Endothelial cell of hepatic sinusoid (primary cell): ENCODE measurements at regions not wholly inside any gene's neighbourhood (a gene's known extent, or its start where the extent isn't known, plus 50 kb on each side); places are given as distances from the start of the nearest gene placed in this dataset.
"Not testable (repeated sequence)": the region's sequence is repeated elsewhere in the genome, so short reads cannot be mapped to it uniquely, and the experiment has no call there.

ENCODE experiments used
- in situ Hi-C: cut with HindIII; loops from 2 replicates; pipeline ENCODE4 v1.10.0; 2017; ENCODE audit warnings: low sequenced_read_pairs

DNA sequence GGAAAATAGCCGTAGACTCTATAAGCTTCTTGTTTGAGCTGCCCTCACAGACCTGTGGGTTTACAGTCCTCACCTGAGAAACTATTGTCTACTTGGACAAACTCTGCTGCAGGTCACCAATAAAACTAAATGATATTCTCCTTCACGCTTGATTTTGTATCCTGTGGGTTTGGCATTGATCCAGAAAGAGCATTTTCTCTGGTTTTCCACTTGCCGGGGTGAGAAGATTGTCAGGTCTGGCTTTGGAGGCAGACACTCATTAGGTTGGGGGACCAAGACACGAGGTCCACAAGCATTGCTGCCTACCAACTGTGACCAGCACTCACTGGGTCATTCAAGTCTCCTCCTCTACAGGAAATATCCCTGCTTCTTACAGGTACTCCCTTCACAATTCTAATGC is 68.5 kb downstream of the CDC14C start:
- in situ Hi-C loops = no loop called here

DNA sequence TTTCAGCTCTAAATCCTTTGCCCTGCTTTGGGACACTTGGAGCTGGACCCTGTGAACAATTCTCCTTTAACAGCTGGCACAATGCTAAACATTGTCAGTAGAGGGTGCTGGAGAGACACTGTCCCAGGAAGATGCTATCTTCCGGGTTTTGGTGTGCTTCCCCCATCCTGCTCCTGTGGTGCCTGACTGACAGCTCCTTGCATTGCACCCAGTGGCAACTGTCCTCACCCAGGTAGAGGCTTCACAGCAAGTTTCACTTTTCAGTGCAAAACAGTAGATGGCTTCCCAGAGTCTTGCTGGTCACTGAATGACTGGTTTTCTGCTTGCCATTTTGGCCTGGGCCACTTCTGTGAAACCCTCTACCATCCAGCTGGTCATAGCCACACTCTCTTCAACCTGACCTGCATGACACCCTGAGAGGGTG is 77.3 kb downstream of the CDC14C start:
- in situ Hi-C loops = no loop called here

DNA sequence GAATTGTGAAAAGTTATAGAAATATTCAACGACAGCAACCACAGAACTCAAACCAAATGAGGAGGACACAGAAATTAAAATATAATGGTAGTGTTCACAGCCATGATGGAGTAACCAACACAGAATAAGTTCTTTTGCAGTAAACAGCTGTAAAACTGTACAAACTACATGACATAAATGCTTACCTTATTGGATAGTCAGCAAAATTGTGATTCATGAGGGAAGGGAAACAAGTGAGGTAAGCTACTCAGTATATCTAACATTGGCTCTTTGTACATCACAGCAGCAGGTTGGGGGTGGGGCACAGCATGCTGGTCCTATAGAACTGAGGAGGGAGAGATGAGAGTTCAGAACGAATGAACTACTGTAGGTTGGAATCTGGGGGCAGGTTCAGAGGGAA is 86.4 kb downstream of the CDC14C start:
- in situ Hi-C loops = no loop called here

DNA sequence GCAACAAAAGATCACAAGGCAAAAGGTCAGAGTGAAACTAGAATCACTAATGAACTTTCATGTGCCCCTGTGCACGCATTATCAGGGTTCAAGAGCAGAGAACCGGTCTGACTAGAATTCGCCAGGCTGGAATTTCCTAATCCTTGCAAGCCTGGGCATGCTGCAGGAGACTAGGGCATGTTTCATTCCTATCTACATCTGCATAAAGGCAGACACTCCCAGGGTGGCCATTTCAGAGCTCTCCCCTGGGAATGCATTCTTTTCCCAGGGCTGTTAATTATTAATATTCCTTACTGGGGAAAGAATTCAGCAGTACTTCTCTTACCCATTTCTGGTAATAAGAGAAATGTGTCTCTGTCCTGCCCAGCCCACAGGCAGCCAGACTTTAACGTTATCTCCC is 90.5 kb downstream of the CDC14C start:
- in situ Hi-C loops = loop anchor here (5.0 kb wide), 1 partner anchor 58 kb away; no protein-coding TSS in a partner anchor

DNA sequence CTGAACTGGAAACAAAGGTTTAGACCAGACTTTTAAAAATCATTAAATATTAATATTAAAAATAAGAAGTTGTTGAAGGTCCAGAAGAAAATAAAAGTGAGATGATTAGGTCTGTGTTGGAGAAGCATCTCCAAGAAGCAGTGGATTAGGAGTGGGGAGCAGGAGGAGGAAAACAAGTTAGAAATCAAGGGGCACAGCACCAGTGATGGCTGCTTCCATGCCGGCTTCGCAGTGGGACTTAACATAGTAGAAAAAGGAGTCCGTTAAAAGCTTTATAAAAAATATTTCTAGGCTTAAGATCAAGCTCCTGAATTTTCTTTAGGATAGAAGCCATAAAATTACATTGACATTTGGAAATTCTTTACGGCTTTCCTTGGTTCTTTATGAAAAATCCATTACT is 95.8 kb downstream of the CDC14C start:
- in situ Hi-C loops = no loop called here

DNA sequence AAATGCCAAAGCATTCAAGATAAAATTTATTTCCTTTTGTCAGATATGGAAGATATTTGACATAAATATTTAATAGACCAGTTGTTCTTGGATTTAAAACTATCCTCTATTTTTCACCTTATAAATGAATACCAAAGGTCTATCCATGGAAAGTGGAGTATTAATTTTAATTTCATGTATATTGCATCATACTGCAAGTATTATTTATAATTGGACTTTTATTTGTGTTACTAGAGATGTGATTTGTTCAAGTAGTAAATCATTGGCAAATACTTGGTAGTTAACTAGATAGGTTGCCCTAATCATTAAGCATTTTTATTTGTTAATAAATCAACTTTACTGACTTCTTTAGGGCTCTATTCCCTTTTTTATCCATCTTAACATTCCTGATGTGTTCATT is 98.1 kb downstream of the CDC14C start:
- in situ Hi-C loops = no loop called here

DNA sequence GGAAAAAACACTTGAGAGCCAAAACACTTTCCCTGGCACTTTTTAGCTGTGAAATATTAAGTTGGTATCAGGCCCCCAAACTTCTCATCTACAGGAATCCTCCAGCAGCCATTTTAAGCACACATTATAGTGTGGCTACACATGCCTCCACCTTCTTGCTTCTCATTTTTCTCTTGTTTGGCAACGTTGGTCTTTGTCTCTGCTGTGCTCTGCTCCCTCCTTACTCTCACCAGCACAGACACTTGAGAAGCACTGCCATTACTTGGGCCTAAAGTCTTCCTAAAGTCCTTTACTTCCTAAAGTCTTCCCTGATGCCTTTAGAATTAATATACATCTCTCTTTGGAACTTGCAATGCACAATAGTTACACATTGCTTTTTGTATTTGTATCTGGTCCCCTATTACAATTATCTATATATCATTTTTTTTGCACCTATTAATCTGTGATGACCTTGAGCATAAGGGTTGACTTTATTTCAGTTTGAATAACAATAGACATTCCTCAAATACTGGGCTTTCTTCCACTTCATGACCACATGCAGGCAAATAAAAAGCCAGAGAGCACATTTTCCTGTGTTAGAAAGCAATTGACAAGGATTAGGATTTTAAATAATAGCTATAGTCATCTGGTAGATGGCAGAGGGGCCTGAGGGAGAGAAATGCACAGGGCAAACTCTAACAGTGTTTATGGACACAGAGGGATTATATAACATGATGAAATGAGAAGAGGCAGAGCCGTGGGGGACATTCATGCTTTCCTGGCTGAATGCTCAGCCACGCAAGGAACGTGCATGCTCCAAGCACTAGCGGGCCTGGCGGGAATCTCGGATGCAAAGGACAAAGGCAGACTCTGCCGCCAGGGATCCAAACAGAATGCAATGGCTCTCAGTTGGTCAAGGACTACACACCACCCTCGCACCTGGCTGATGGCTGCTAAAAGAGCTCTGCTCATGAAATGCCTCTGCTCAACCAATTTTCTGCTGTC is 99.3 kb downstream of the CDC14C start:
- in situ Hi-C loops = no loop called here

DNA sequence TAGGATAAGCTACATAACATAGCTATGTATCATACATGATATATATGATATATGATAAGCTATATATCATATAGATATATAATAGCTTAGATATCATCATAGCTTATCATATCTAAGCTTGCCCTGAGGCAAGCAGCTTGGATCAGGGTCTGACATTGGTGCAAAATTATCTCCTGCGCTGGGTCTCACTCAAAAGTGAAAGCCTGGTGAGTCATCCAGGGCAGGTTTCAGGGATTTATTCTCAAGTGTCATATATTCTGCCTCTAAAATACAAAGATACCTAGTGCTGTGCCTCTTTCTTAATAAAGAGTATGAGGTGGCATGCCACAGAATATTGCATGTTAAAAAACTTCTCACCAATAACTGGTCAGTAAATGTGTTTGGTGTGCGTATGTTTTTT is 105.9 kb downstream of the CDC14C start:
- in situ Hi-C loops = no loop called here

DNA sequence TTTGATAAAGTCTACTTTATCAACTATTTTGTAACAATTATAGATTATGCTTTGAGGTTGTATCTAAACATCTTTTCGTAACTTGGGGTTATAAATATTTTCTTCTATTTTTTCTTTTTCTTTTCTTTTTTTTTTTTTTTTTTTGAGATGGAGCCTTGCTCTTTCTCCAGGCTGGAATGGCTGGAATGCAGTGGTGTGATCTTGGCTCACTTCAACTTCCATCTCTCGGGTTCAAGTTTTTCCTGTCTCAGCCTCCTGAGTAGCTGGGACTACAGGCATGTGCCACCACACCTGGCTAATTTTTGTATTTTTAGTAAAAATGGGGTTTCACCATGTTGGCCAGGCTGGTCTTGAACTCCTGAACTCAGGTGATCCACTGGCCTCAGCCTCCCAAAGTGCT is 108.8 kb downstream of the CDC14C start:
- in situ Hi-C loops = not testable (repeated sequence)

DNA sequence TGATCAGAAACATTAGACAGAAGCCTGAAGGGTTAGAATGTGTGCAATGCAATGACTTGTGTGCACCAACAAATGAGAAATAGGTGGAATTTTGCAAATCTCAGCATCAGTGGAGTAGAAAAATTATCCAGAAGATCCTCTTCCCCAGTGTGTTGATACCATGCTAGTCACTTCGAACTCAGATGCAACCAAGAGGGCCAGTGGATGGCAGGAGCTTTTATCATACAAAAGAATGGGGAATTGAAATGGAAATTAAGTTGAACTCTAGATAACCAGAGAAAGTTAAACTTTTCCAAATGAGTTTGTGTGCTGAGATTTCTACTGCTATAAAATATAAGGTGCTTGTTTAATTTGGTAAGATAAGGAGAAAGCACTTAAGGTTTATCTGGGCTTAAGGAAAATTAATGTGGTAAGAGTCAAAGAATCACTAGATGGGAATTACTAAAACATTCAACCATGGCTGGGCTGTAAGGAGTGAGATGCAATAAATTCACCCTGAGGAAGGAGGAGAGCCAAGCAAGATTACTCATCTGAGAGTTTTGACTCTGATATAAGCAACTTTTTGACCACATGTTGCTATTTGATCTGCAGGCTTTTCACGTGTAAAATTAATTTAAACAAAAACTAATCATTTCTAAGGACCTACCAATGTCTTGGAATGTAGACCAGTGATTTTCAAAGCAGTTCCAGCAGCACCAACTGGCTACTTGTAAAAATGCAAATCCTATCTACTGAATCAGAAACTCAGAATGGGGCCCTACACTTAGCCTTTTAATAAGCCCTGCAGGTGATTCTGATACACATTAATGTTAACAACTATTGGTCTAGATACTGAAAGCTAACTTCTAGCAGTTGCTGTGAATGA is 113.2 kb downstream of the CDC14C start:
- in situ Hi-C loops = no loop called here

DNA sequence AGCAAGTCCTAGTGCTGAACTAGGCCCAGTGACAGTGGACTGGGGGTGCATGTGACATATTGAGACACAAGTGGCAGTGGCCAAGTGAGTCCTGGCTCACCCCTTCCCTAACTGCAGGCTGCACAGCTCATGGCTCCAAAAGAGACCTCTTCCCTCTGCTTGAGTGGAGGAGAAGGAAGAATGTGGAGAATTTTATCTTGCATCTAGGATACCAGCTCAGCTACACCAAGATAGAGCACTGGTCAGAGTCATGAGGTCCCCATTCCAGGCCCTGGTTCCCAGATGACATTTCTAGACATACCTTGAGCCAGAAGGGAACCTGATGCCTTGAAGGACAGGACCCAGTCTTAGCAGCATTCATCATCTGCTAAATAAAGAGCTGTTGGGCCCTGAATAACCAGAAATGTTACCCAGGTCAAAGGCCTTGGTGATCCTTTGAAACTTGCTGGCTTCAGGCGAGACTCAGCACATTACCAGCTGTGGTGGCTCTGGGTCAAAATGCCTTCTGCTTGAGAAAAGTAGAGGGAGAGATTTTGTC is 114.5 kb downstream of the CDC14C start:
- in situ Hi-C loops = no loop called here

DNA sequence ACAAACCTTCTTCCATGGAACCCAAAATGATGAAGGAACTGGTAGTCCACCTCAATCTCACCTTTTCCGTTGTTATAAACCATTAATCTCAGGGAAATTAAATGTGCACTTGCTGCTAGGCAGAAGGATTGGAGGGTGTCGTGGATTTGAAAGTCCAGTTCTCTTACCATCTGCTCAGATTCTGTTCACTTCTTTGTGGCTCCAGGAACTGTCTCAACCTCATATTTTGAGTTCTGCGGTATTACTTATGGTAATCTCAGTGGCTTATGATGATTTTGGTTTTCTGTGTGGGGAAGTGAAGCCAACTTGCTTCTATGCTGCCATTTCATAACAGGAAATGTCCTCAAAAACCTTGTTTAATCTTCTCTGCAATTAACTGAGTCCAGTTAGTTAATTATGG is 136.4 kb downstream of the CDC14C start:
- in situ Hi-C loops = no loop called here

DNA sequence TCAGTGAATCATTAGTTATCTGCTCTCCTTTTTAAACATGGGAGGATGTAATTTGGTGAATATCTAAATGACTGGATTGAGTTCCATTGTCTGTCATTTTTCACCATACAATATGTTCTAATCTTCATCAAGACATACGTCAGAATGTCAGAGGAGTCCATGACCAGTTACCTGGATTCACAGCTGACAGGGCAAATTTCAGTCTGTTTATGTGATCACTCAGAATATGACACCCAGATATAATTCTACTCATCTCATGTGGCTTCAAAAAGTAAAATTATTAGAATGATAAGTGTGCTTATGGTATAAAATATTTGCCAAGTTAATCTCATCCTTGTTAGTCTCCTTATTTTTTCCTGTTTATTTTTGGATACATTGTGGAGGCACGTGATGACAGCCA is 150.2 kb downstream of the CDC14C start:
- in situ Hi-C loops = no loop called here

DNA sequence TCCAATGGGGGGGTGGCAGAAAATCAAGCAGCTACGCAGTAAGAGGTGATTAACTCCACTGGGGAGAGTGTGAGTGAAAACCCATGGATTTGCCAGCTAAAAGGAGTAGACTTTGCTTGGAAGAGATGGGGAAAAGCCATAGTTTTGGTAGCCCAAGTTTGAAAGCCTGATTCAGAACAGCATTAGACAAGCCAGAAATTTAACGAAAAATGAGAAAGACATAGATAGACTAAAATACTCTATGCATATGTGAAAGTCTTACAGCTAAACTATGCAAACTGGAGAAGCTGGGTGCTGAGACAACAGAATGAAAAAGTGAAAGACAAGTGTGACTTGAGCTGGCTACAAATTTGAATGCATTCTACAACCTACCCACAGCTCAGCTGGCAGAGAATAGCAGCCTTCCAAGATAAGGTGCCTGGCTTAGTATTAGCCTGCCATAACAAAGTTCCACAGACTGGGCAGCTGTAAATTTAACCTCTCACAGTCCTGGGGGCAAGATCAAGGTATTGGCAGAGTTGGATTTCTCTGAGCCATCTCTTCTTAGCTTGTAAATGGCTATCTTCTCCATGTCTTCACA is 156.6 kb downstream of the CDC14C start:
- in situ Hi-C loops = no loop called here

DNA sequence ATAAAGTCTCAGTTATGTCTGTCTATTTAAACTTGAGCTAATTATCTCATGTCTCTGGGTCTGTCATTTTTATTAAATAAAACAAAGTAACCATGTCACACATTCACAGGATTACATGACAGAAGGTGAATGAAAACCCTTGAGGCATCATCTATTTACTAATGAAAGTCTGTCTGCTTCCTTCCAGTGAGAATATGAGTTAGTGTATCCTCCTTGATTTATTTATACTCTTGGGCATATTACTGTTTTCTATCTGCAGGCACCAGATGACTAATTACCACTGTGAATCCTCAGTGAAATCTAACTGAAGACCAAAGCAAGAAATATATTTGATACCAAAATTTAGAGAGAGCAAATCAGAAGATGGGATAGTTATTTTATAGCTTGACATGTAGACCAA is 163.7 kb downstream of the CDC14C start:
- in situ Hi-C loops = no loop called here

DNA sequence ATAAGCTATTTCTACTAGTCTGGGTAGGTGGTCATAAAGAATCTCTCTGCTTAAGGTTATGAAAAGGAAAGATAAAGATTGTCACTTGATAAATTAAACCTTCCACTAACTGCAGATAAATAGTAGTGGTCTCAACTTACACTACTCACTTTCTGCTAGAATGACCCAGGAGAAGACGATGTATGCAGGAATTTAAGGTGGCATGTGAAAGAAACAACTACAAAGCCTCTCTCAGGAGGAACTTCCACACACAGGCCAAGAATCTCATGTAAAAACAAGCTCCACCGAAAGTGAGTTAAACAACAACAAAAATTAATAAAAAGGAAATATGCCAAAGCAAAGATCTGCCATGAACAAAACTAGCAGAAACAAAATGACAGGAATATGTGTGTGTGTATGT is 165.4 kb downstream of the CDC14C start:
- in situ Hi-C loops = no loop called here

DNA sequence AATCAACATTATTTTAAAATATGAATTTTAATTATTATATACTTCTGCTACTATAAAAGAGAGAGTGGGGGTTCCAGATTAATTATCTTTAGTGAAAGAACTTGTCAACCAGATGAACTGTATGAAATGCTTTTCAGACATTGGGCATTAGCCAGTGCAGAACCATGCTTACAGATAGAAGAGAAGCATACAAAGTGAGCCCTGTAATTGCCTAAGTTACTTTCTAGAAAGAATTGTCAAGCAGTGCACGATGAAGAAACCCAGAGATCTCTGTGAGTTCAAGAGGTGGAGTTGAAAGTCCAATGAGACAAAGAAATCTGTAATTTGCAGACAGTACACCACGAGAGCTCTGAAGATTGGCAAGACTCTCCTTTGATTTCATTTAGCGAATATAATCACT is 166.7 kb downstream of the CDC14C start:
- in situ Hi-C loops = no loop called here

DNA sequence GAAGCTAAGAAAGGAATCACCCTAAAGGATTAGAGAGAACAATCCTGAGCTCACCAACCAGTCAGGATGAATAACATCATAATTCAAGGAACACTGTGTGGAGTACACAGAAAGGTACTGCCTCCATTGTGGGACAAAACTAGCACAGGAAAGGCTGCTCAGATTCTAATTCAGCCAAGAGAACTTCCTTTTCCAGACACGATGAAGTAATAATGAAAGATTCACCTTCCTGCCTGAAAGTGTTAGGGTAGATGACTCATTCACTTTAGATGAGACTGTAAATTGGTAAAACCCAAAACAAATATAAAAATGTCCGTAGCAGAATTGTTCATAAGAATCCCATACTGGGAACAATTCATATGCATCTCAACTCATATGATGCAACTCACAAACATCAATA is 167.2 kb downstream of the CDC14C start:
- in situ Hi-C loops = no loop called here

DNA sequence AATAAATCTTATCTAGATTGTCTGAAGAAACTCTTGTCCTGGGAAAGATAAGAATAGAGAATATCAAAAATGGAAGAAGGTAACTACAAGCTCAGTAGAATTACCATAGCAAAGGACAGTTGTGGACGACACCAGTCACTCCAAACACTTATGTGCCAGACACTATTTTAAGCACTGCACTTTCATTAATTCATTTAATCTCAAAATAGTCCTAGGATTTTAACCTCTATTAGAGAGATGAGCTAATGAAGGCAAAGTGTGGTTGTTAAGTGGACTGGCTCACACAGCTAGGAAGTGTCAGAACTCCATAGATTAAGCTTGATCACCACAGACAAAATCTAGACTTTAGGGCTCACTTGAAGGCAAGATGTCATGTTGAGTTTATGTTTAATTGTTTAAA is 168.9 kb downstream of the CDC14C start:
- in situ Hi-C loops = no loop called here

DNA sequence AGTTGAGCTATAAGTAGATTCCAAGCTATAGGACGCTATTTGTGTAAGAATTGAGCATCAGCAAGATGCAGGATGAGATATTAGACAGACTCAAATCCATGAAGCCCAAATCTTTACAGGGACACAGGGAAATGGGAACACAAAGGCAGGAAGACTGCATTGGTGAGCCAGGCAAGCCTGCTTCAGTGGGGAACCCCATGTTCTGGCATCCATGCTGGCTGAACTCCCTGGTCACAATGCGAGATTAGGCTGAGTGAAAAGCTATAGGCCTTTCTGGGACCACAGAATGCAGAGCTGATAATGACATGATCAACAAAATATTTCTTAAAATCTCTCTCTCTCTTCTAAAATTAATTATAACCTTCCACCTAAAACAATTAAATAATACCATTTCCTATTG is 170.5 kb downstream of the CDC14C start:
- in situ Hi-C loops = no loop called here
